Endothelial cell of umbilical vein (primary cell): ENCODE measurements at regions not wholly inside any gene's neighbourhood (a gene's known extent, or its start where the extent isn't known, plus 50 kb on each side); places are given as distances from the start of the nearest gene placed in this dataset.

Source experiments
- BruUV-seq: library from RNA; stranded (reverse); fragments of 400-500 nt; replicated peaks from 2 replicates; lab custom pipeline; 2021; lab: Mats Ljungman, UMichigan
- CTCF ChIA-PET: fragments of 300-600, 350-600 bp; sonication (Branson Sonifier 250); formaldehyde crosslinking; loops from one replicate; lab custom pipeline; 2021; ENCODE audit warnings: antibody characterized with exemption, inconsistent platforms; lab: Charles Lee
- POLR2A ChIA-PET: fragments of 300-600, 350-600 bp; sonication (Branson Sonifier 250); formaldehyde crosslinking; loops from one replicate; lab custom pipeline; 2021; ENCODE audit warnings: antibody characterized with exemption, inconsistent platforms; lab: Charles Lee
- DNase-seq: peaks from one replicate; pipeline ENCODE4 v3.0.0-alpha.2; 2011; ENCODE audit warnings: low read depth, low spot score
- FAIRE-seq: peaks from 2 replicates; lab custom pipeline; 2011; peaks lifted over from hg19 to GRCh38; lab: Jason Lieb, UNC
- H2AFZ ChIP-seq: 2 replicates; pipeline ENCODE4 v1.6.0; 2012; ENCODE audit warnings: low read depth, low read length, control low read depth, inconsistent platforms
- H3K27ac ChIP-seq: 2 replicates; pipeline ENCODE4 v1.5.1; 2011; ENCODE audit warnings: low read depth, mild to moderate bottlenecking, control low read depth, low read length, moderate library complexity; ENCODE audit not compliant: insufficient read depth
- H3K27me3 ChIP-seq, 2 experiments: 2 replicates each; pipeline versions ENCODE4 v1.6.0 to v1.6.1; 2011; ENCODE audit warnings: low read length in 2 of 2, mixed read lengths in 1 of 2; ENCODE audit not compliant: control insufficient read depth in 2 of 2, insufficient read depth in 2 of 2
- H3K36me3 ChIP-seq, 2 experiments: 2 replicates in 1 of 2; 3 replicates in 1 of 2; pipeline ENCODE4 v1.5.1; 2011; ENCODE audit warnings: low read length in 2 of 2, mild to moderate bottlenecking in 1 of 2, moderate library complexity in 1 of 2; ENCODE audit not compliant: control insufficient read depth in 2 of 2, insufficient read depth in 2 of 2; ENCODE audit errors: extremely low read depth in 1 of 2
- H3K4me1 ChIP-seq: 3 replicates; pipeline ENCODE4 v1.5.1; 2011; ENCODE audit warnings: mild to moderate bottlenecking, low read length; ENCODE audit not compliant: control insufficient read depth, insufficient read depth; ENCODE audit errors: extremely low read depth
- H3K4me2 ChIP-seq: 2 replicates; pipeline ENCODE4 v1.6.1; 2011; ENCODE audit warnings: low read length, control low read depth, mixed read lengths; ENCODE audit not compliant: insufficient read depth
- H3K4me3 ChIP-seq, 3 experiments: fragments of 200-600 bp in 1 of 3; sonication (generic), shearing (Covaris generic) in 1 of 3; replicated peaks in 1 of 3; 2 replicates each; pipeline ENCODE4 v1.5.1; 2011 to 2016; ENCODE audit warnings: control low read depth in 3 of 3, low read length in 3 of 3, mild to moderate bottlenecking in 2 of 3, inconsistent platforms in 1 of 3, low read depth in 1 of 3, moderate library complexity in 1 of 3; ENCODE audit not compliant: insufficient read depth in 1 of 3
- H3K79me2 ChIP-seq: 2 replicates; pipeline ENCODE4 v1.6.0; 2012; ENCODE audit warnings: low read length, inconsistent platforms; ENCODE audit not compliant: control insufficient read depth, insufficient read depth
- H3K9ac ChIP-seq: replicated peaks from 2 replicates; pipeline ENCODE3; 2011; ENCODE audit warnings: low read length, control low read depth; ENCODE audit not compliant: insufficient read depth; ENCODE audit errors: extremely low read depth
- H3K9me1 ChIP-seq: replicated peaks from 3 replicates; pipeline ENCODE4 v1.6.0; 2011; ENCODE audit warnings: mild to moderate bottlenecking, low read length; ENCODE audit not compliant: control insufficient read depth, insufficient read depth; ENCODE audit errors: extremely low read depth
- H3K9me3 ChIP-seq: replicated peaks from 2 replicates; pipeline ENCODE4 v1.5.1; 2012; ENCODE audit warnings: low read length, inconsistent platforms; ENCODE audit not compliant: control insufficient read depth, insufficient read depth
- H4K20me1 ChIP-seq: replicated peaks from 2 replicates; pipeline ENCODE3; 2011; ENCODE audit warnings: mild to moderate bottlenecking, low read length; ENCODE audit not compliant: control insufficient read depth, insufficient read depth; ENCODE audit errors: extremely low read depth
- CTCF ChIP-seq, 2 donors: IDR thresholded peaks; 1 replicate in 1 of 2; 2 replicates in 1 of 2; pipeline ENCODE4 v1.5.1; 2011; ENCODE audit warnings: low read length in 2 of 2, mild to moderate bottlenecking in 2 of 2, moderate library complexity in 2 of 2, control low read depth in 1 of 2, inconsistent platforms in 1 of 2, low read depth in 1 of 2; ENCODE audit not compliant: insufficient read depth in 1 of 2; ENCODE audit errors: extremely low read depth in 1 of 2
- EZH2 ChIP-seq: IDR thresholded peaks from 2 replicates; pipeline ENCODE4 v1.6.1; 2012; ENCODE audit warnings: borderline replicate concordance, low read depth, mild to moderate bottlenecking, moderate library complexity, low read length, inconsistent platforms; ENCODE audit not compliant: severe bottlenecking
- FOS ChIP-seq: IDR thresholded peaks from 2 replicates; pipeline ENCODE4 v1.6.1; 2011; ENCODE audit warnings: mild to moderate bottlenecking, low read length, moderate library complexity, borderline replicate concordance; ENCODE audit not compliant: insufficient read depth
- GATA2 ChIP-seq: IDR thresholded peaks from 2 replicates; pipeline ENCODE4 v1.7.0; 2011; ENCODE audit warnings: low read depth, mild to moderate bottlenecking, moderate library complexity, mixed read lengths, low read length; ENCODE audit not compliant: insufficient read length, insufficient read depth
- JUN ChIP-seq: IDR thresholded peaks from 2 replicates; pipeline ENCODE4 v1.6.1; 2011; ENCODE audit warnings: borderline replicate concordance, low read depth; ENCODE audit not compliant: insufficient read length, insufficient read depth
- MAX ChIP-seq: IDR thresholded peaks from 2 replicates; pipeline ENCODE4 v1.6.1; 2011; ENCODE audit not compliant: insufficient read depth, insufficient read length
- MYC ChIP-seq: IDR thresholded peaks from one replicate; pipeline ENCODE4 v1.6.1; 2011; ENCODE audit warnings: mild to moderate bottlenecking, low read depth, low read length
- POLR2A ChIP-seq: IDR thresholded peaks from 2 replicates; pipeline ENCODE4 v1.6.1; 2012; ENCODE audit warnings: low read depth, mild to moderate bottlenecking, control low read depth, low read length
- POLR2AphosphoS5 ChIP-seq: IDR thresholded peaks from 2 replicates; pipeline ENCODE4 v1.6.1; 2012; ENCODE audit warnings: low read depth, mild to moderate bottlenecking, control low read depth, low read length, moderate library complexity; ENCODE audit not compliant: insufficient read depth
- dilution Hi-C: fragments of 300-500 bp; cut with MboI; formaldehyde crosslinking; loops from one replicate; pipeline ENCODE4 v1.15.0; 2019; ENCODE audit warnings: low sequenced_read_pairs; ENCODE audit not compliant: extremely low pct_ligation_motif_present
- intact Hi-C: fragments of 100-400 bp; cut with micrococcal nuclease; formaldehyde crosslinking; loops from one replicate; pipeline ENCODE4 v1.10.0; 2022

- no peak for FAIRE-seq
- Histone ChIP-seq H3K4me3 (no peak overlapping the region), H3K9me1 (no peaks in the 10 kb centered on the region), H2AFZ (no peak overlapping the region), H3K27me3 (no peaks in the 10 kb centered on the region), H3K36me3 (no peaks in the 10 kb centered on the region), H3K27ac (no peak overlapping the region), H3K4me2 (no peak overlapping the region), H3K9ac (no peak overlapping the region), H4K20me1 (no peaks in the 10 kb centered on the region), H3K4me1 (peaks cover 25% of the 10 kb centered on the region), H3K9me3 (no peaks in the 10 kb centered on the region), H3K79me2 (no peaks in the 10 kb centered on the region)
- intact Hi-C loops (no loop called here), dilution Hi-C loops (no loop called here)
- ChIA-PET CTCF (no interaction called here), POLR2A (no interaction called here)
- TF ChIP-seq MAX, result no peak
- no TSS peak for BruUV-seq
- DNase-seq, result no peak
Measured at GRCh38 chr7:116101704-116102103, 71.1 kb upstream of the TFEC start.

- Histone ChIP-seq H3K4me3 (no peak overlapping the region), H3K9me3 (no peaks in the 10 kb centered on the region), H3K4me2 (no peak overlapping the region), H4K20me1 (no peaks in the 10 kb centered on the region), H3K4me1 (no peaks in the 10 kb centered on the region), H3K9ac (no peak overlapping the region), H3K36me3 (no peaks in the 10 kb centered on the region), H3K79me2 (no peaks in the 10 kb centered on the region), H3K9me1 (no peaks in the 10 kb centered on the region), H2AFZ (no peak overlapping the region), H3K27ac (no peak overlapping the region), H3K27me3 (no peaks in the 10 kb centered on the region)
- CTCF ChIA-PET, result interaction anchor here (1.0 kb wide), 1 partner anchor 11 kb away, joined by 6 read pairs; no protein-coding TSS in a partner anchor
- TF ChIP-seq MAX (no peak), GATA2 (no peak), MYC (no peak), JUN (no peak), POLR2A (no peak), CTCF (IDR thresholded peaks at IDR 0.05; ENCODE audit: extremely low read depth in 1 of 2, insufficient read depth in 1 of 2, low read depth in 1 of 2, low read length in 2 of 2) (no peak), EZH2 (no peak), POLR2AphosphoS5 (no peak), FOS (no peak)
- intact Hi-C loops (no loop called here), dilution Hi-C loops (no loop called here)
- POLR2A ChIA-PET, result no interaction called here
- BruUV-seq, result no TSS peak
- DNase-seq (no peak), FAIRE-seq (no peak)
Measured at GRCh38 chr7:116111475-116111874, 80.9 kb upstream of the TFEC start.
